IMR-90 (cell line): ENCODE measurements at regions not wholly inside any gene's neighbourhood (a gene's known extent, or its start where the extent isn't known, plus 50 kb on each side); places are given as distances from the start of the nearest gene placed in this dataset.

Experiments
- ATAC-seq: fragments of 200-7000 bp; cut with Tn5 transposase; 2 replicates; pipeline ENCODE4 v1.9.1; 2020; ENCODE audit warnings: low read depth, mild to moderate bottlenecking, moderate library complexity
- BruUV-seq: library from RNA; stranded (reverse); fragments of 400-500 nt; replicated peaks from 2 replicates; lab custom pipeline; 2021; lab: Mats Ljungman, UMichigan
- CTCF ChIA-PET: fragments of 300-600 bp; formaldehyde crosslinking; extraction: SDS; loops from one replicate; lab custom pipeline; 2021; ENCODE audit warnings: antibody characterized with exemption; lab: Yijun Ruan, JAX
- POLR2A ChIA-PET: fragments of 300-600 bp; sonication (Branson Sonifier 250); formaldehyde crosslinking; loops from one replicate; lab custom pipeline; 2022; ENCODE audit warnings: antibody characterized with exemption; ENCODE audit not compliant: unreplicated experiment; lab: Charles Lee
- DNase-seq: peaks from one replicate; pipeline ENCODE4 v3.0.0; 2013
- H2AFZ ChIP-seq: replicated peaks from 2 replicates; pipeline ENCODE3; 2013; ENCODE audit warnings: low read length, mild to moderate bottlenecking; ENCODE audit not compliant: poor library complexity
- H2AK5ac ChIP-seq: 2 replicates; pipeline ENCODE4 v1.6.1; 2013; ENCODE audit warnings: low read depth, low read length, inconsistent platforms
- H2AK9ac ChIP-seq: replicated peaks from 2 replicates; pipeline ENCODE3; 2013; ENCODE audit warnings: mild to moderate bottlenecking, low read depth, low read length, moderate library complexity; ENCODE audit not compliant: poor library complexity
- H2BK120ac ChIP-seq: 2 replicates; pipeline ENCODE4 v1.6.1; 2013; ENCODE audit warnings: low read depth, low read length, inconsistent platforms
- H2BK15ac ChIP-seq: 3 replicates; pipeline ENCODE4 v1.6.1; 2013; ENCODE audit warnings: low read depth, low read length, inconsistent platforms
- H2BK20ac ChIP-seq: 2 replicates; pipeline ENCODE4 v1.6.1; 2013; ENCODE audit warnings: low read depth, mild to moderate bottlenecking, inconsistent platforms, low read length, moderate library complexity
- H2BK5ac ChIP-seq: 2 replicates; pipeline ENCODE4 v1.6.1; 2013; ENCODE audit warnings: mild to moderate bottlenecking, low read depth, low read length, inconsistent platforms; ENCODE audit not compliant: poor library complexity, severe bottlenecking
- H3K14ac ChIP-seq: replicated peaks from 2 replicates; pipeline ENCODE4 v1.6.1; 2013; ENCODE audit warnings: low read depth, low read length, inconsistent platforms
- H3K18ac ChIP-seq: 2 replicates; pipeline ENCODE4 v1.6.1; 2013; ENCODE audit warnings: low read depth, low read length, control low read depth
- H3K23ac ChIP-seq: 2 replicates; pipeline ENCODE4 v1.6.1; 2013; ENCODE audit warnings: low read depth, low read length, inconsistent platforms
- H3K27ac ChIP-seq: 2 replicates; pipeline ENCODE4 v1.5.1; 2013; ENCODE audit warnings: mild to moderate bottlenecking, control low read depth, low read length; ENCODE audit not compliant: insufficient read depth
- H3K27me3 ChIP-seq: 2 replicates; pipeline ENCODE4 v1.6.1; 2013; ENCODE audit warnings: low read length; ENCODE audit not compliant: control insufficient read depth, insufficient read depth
- H3K36me3 ChIP-seq: 2 replicates; pipeline ENCODE4 v1.6.1; 2013; ENCODE audit warnings: low read length, mixed read lengths; ENCODE audit not compliant: control insufficient read depth, insufficient read depth
- H3K4ac ChIP-seq: 2 replicates; pipeline ENCODE4 v1.6.1; 2013; ENCODE audit warnings: low read depth, low read length, inconsistent platforms
- H3K4me1 ChIP-seq: 2 replicates; pipeline ENCODE4 v1.6.1; 2013; ENCODE audit warnings: low read length, mixed read lengths; ENCODE audit not compliant: control insufficient read depth, insufficient read depth
- H3K4me2 ChIP-seq: 2 replicates; pipeline ENCODE4 v1.6.1; 2013; ENCODE audit warnings: low read depth, mild to moderate bottlenecking, control low read depth, low read length, moderate library complexity
- H3K4me3 ChIP-seq: 2 replicates; pipeline ENCODE4 v1.5.1; 2013; ENCODE audit warnings: low read depth, mild to moderate bottlenecking, control low read depth, low read length, moderate library complexity; ENCODE audit not compliant: insufficient read depth
- H3K56ac ChIP-seq: 2 replicates; pipeline ENCODE4 v1.6.1; 2013; ENCODE audit warnings: low read length, inconsistent platforms; ENCODE audit not compliant: insufficient read depth; ENCODE audit errors: extremely low read depth
- H3K79me1 ChIP-seq, 2 experiments: 2 replicates each; pipeline ENCODE4 v1.6.1; 2013; ENCODE audit warnings: low read length in 2 of 2, inconsistent platforms in 1 of 2, low read depth in 1 of 2
- H3K9ac ChIP-seq: 2 replicates; pipeline ENCODE4 v1.6.1; 2013; ENCODE audit warnings: low read depth, low read length, control low read depth
- H3K9me1 ChIP-seq: 2 replicates; pipeline ENCODE4 v1.6.1; 2013; ENCODE audit warnings: low read length, inconsistent platforms; ENCODE audit not compliant: insufficient read depth
- H3K9me3 ChIP-seq: 2 replicates; pipeline ENCODE4 v1.6.1; 2013; ENCODE audit warnings: low read length; ENCODE audit not compliant: control insufficient read depth, insufficient read depth
- H4K20me1 ChIP-seq: 2 replicates; pipeline ENCODE4 v1.6.1; 2013; ENCODE audit warnings: low read length, inconsistent platforms; ENCODE audit not compliant: insufficient read depth
- H4K5ac ChIP-seq: 2 replicates; pipeline ENCODE4 v1.6.1; 2013; ENCODE audit warnings: mild to moderate bottlenecking, low read depth, low read length, control low read depth
- H4K8ac ChIP-seq, 2 experiments: 2 replicates each; pipeline ENCODE4 v1.6.1; 2013; ENCODE audit warnings: low read depth in 2 of 2, low read length in 2 of 2, control low read depth in 1 of 2, inconsistent platforms in 1 of 2
- H4K91ac ChIP-seq: 2 replicates; pipeline ENCODE4 v1.6.1; 2013; ENCODE audit warnings: low read depth, low read length, inconsistent platforms; ENCODE audit not compliant: insufficient read depth
- BHLHE40 ChIP-seq: fragments of 150-350 bp; IDR thresholded peaks from 2 replicates; pipeline ENCODE4 v1.6.1; 2016; ENCODE audit warnings: mild to moderate bottlenecking, low read depth, low read length
- CEBPB ChIP-seq: IDR thresholded peaks from 2 replicates; pipeline ENCODE4 v1.6.1; 2012; ENCODE audit warnings: low read depth, low read length, improper control_type of control experiment
- CHD1 ChIP-seq: IDR thresholded peaks from 2 replicates; pipeline ENCODE4 v1.6.1; 2012; ENCODE audit warnings: low read depth, low read length, improper control_type of control experiment
- CTCF ChIP-seq: conservative IDR thresholded peaks from 2 replicates; pipeline ENCODE4 v1.5.1; 2012; ENCODE audit warnings: mild to moderate bottlenecking, low read depth, low read length, improper control_type of control experiment
- ELK1 ChIP-seq: fragments of 150-350 bp; IDR thresholded peaks from 2 replicates; pipeline ENCODE4 v1.6.1; 2016; ENCODE audit warnings: low read depth, mild to moderate bottlenecking, low read length, moderate library complexity, borderline replicate concordance
- FOS ChIP-seq: fragments of 150-350 bp; IDR thresholded peaks from 2 replicates; pipeline ENCODE4 v1.6.1; 2016; ENCODE audit warnings: low read depth, low read length
- MAFK ChIP-seq: IDR thresholded peaks from 2 replicates; pipeline ENCODE4 v1.6.1; 2012; ENCODE audit warnings: low read depth, low read length, improper control_type of control experiment
- MAZ ChIP-seq: IDR thresholded peaks from 2 replicates; pipeline ENCODE4 v1.6.1; 2012; ENCODE audit warnings: low read depth, mild to moderate bottlenecking, low read length, improper control_type of control experiment, moderate library complexity, borderline replicate concordance
- MXI1 ChIP-seq: IDR thresholded peaks from 2 replicates; pipeline ENCODE4 v1.6.1; 2012; ENCODE audit warnings: low read depth, mild to moderate bottlenecking, low read length, moderate library complexity, borderline replicate concordance
- NFE2L2 ChIP-seq: fragments of 150-350 bp; IDR thresholded peaks from 2 replicates; pipeline ENCODE4 v1.6.1; 2016; ENCODE audit warnings: low read depth, mild to moderate bottlenecking, low read length
- POLR2A ChIP-seq: IDR thresholded peaks from 2 replicates; pipeline ENCODE4 v1.6.1; 2012; ENCODE audit warnings: mild to moderate bottlenecking, low read depth, low read length
- RAD21 ChIP-seq: IDR thresholded peaks from 2 replicates; pipeline ENCODE4 v1.6.1; 2012; ENCODE audit warnings: low read length, improper control_type of control experiment
- RCOR1 ChIP-seq: IDR thresholded peaks from 2 replicates; pipeline ENCODE4 v1.6.1; 2012; ENCODE audit warnings: mild to moderate bottlenecking, low read length, improper control_type of control experiment; ENCODE audit not compliant: insufficient replicate concordance
- RFX5 ChIP-seq: IDR thresholded peaks from 2 replicates; pipeline ENCODE4 v1.8.0; 2012; ENCODE audit warnings: low read depth, mild to moderate bottlenecking, low read length, moderate library complexity
- SMC3 ChIP-seq: fragments of 150-350 bp; IDR thresholded peaks from 2 replicates; pipeline ENCODE4 v1.6.1; 2016; ENCODE audit warnings: low read depth, mild to moderate bottlenecking, antibody characterized with exemption, low read length, moderate library complexity
- USF2 ChIP-seq: fragments of 150-350 bp; IDR thresholded peaks from 2 replicates; pipeline ENCODE4 v1.6.1; 2017; ENCODE audit warnings: mild to moderate bottlenecking, antibody characterized with exemption, low read length, low read depth
- WGBS, 2 experiments: methylation state at CpG; one replicate each; pipeline versions ENCODE4 v1.1.5 to v1.1.7; 2013; ENCODE audit warnings: missing lambda C conversion rate in 2 of 2; ENCODE audit not compliant: insufficient read length in 1 of 2; ENCODE audit errors: extremely low coverage in 2 of 2; 5-methylcytosine and 5-hydroxymethylcytosine counted together
- dilution Hi-C: fragments of 300-500 bp; cut with HindIII; formaldehyde crosslinking; loops from one replicate; pipeline ENCODE4 v1.14.3; 2018; ENCODE audit warnings: low sequenced_read_pairs; ENCODE audit not compliant: unreplicated experiment
- in situ Hi-C: fragments of 300-500 bp; cut with MboI; formaldehyde crosslinking; loops from 3 replicates; pipeline ENCODE4 v1.14.3; 2019; ENCODE audit warnings: low sequenced_read_pairs, inconsistent platforms, mixed read lengths
- intact Hi-C: fragments of 100-400 bp; cut with micrococcal nuclease; formaldehyde crosslinking; loops from 2 replicates; pipeline ENCODE4 v1.10.0; 2022

- ATAC-seq (no peak), DNase-seq (no peak)
- no peak overlapping the region for H3K27ac ChIP-seq
- H3K4me2 ChIP-seq, result no peak overlapping the region
- H3K9me3 ChIP-seq, result no peaks in the 10 kb centered on the region
- H2BK5ac ChIP-seq, result no peak overlapping the region
- ChIA-PET POLR2A (no interaction called here), CTCF (no interaction called here)
- H3K14ac ChIP-seq, result no peak overlapping the region
- no peak overlapping the region for H3K23ac ChIP-seq
- no peak overlapping the region for H3K9ac ChIP-seq
- H3K4ac ChIP-seq, result no peak overlapping the region
- no peak overlapping the region for H2BK15ac ChIP-seq
- dilution Hi-C loops (no loop called here), intact Hi-C loops (no loop called here), in situ Hi-C loops (no loop called here)
- H3K4me3 ChIP-seq, result no peak overlapping the region
- no TSS peak for BruUV-seq
- no peak overlapping the region for H2AK5ac ChIP-seq
- H3K4me1 ChIP-seq, result no peaks in the 10 kb centered on the region; the same call in 1 of the 2 replicates
- peaks cover 72% of the 10 kb centered on the region for H3K27me3 ChIP-seq
- H4K8ac ChIP-seq, result no peak overlapping the region
- no peak overlapping the region for H3K18ac ChIP-seq
- H2AK9ac ChIP-seq, result no peak overlapping the region
- no peak for TF ChIP-seq MXI1
- TF ChIP-seq POLR2A, result no peak
- no peak for TF ChIP-seq CHD1
- TF ChIP-seq BHLHE40, result no peak
- TF ChIP-seq MAFK, result no peak
- no peak for TF ChIP-seq CTCF
- no peak for TF ChIP-seq CEBPB
- no peak for TF ChIP-seq ELK1
- TF ChIP-seq NFE2L2, result no peak
- TF ChIP-seq RCOR1, result no peak
- TF ChIP-seq RFX5, result no peak
- no peak for TF ChIP-seq FOS
- TF ChIP-seq MAZ, result no peak
- no peak for TF ChIP-seq USF2
- no peak for TF ChIP-seq RAD21
- TF ChIP-seq SMC3, result no peak
- no peaks in the 10 kb centered on the region for H3K79me1 ChIP-seq
- no peak overlapping the region for H3K56ac ChIP-seq
- H3K9me1 ChIP-seq, result no peaks in the 10 kb centered on the region
- no peak overlapping the region for H2BK120ac ChIP-seq
- no peak overlapping the region for H4K91ac ChIP-seq
- H4K5ac ChIP-seq, result no peak overlapping the region
- no peak overlapping the region for H2AFZ ChIP-seq
- no peaks in the 10 kb centered on the region for H3K36me3 ChIP-seq
- H2BK20ac ChIP-seq, result no peak overlapping the region
- WGBS, 2 experiments, result 65% methylated on average over 4 of the region's 10 CpGs; no CpG with 5 or more reads in 1 of the 2 experiments
- H4K20me1 ChIP-seq, result no peaks in the 10 kb centered on the region
These were observed 69.7 kb upstream of the GRAMD1B start for GRCh38 chr11:123360267-123360936.
